GM12878 (cell line): ENCODE measurements at regions not wholly inside any gene's neighbourhood (a gene's known extent, or its start where the extent isn't known, plus 50 kb on each side); places are given as distances from the start of the nearest gene placed in this dataset.
A peak's percentile ranks its signal among the peaks of the same experiment; 100 is the strongest.

ENCODE experiments used
- ATAC-seq: fragments of 200-7000 bp; cut with Tn5 transposase; 3 replicates; pipeline ENCODE4 v1.9.1; 2020; ENCODE audit warnings: mild to moderate bottlenecking, moderate library complexity
- BruUV-seq: library from RNA; stranded (reverse); fragments of 400-500 nt; replicated peaks from 2 replicates; lab custom pipeline; 2021; lab: Mats Ljungman, UMichigan
- CTCF ChIA-PET: fragments of 300-600 bp; sonication (Branson Sonifier 250); formaldehyde crosslinking; extraction: SDS; loops from one replicate; lab custom pipeline; 2021; ENCODE audit warnings: inconsistent platforms; lab: Yijun Ruan, JAX
- POLR2A ChIA-PET: fragments of 350-600 bp; formaldehyde crosslinking; extraction: SDS; loops from one replicate; lab custom pipeline; 2021; ENCODE audit warnings: inconsistent platforms; lab: Charles Lee
- RAD21 ChIA-PET: fragments of 300-600 bp; sonication (Branson Sonifier 250); formaldehyde crosslinking; loops from one replicate; lab custom pipeline; 2023; ENCODE audit warnings: antibody characterized with exemption; ENCODE audit not compliant: unreplicated experiment; lab: Charles Lee
- SMC1A ChIA-PET: fragments of 300-600 bp; sonication (Branson Sonifier 250); formaldehyde crosslinking; loops from one replicate; lab custom pipeline; 2023; ENCODE audit not compliant: unreplicated experiment, uncharacterized antibody; lab: Charles Lee
- DNase-seq: peaks from one replicate; pipeline ENCODE4 v3.0.0-alpha.2; 2011; ENCODE audit warnings: low read depth, low spot score
- FAIRE-seq: peaks from 3 replicates; lab custom pipeline; 2011; peaks lifted over from hg19 to GRCh38; lab: Jason Lieb, UNC
- H2AFZ ChIP-seq: 2 replicates; pipeline ENCODE4 v1.6.0; 2011; ENCODE audit warnings: low read depth, low read length, control low read depth; ENCODE audit not compliant: control insufficient read depth
- H3K27ac ChIP-seq: 2 replicates; pipeline ENCODE4 v1.5.1; 2011; ENCODE audit warnings: control low read depth; ENCODE audit not compliant: control insufficient read depth, insufficient read depth
- H3K27me3 ChIP-seq, 2 experiments: replicated peaks in 1 of 2; 2 replicates each; pipeline versions ENCODE4 v1.6.0 to v1.6.1; 2011; ENCODE audit warnings: low read length in 1 of 2; ENCODE audit not compliant: control insufficient read depth in 2 of 2, insufficient read depth in 2 of 2
- H3K36me3 ChIP-seq, 2 experiments: 2 replicates each; pipeline ENCODE4 v1.5.1; 2011; ENCODE audit warnings: low read length in 1 of 2; ENCODE audit not compliant: control insufficient read depth in 2 of 2, insufficient read depth in 2 of 2
- H3K4me1 ChIP-seq: 2 replicates; pipeline ENCODE4 v1.6.1; 2011; ENCODE audit warnings: mild to moderate bottlenecking, low read length, moderate library complexity, mixed read lengths; ENCODE audit not compliant: control insufficient read depth, insufficient read depth
- H3K4me2 ChIP-seq: 2 replicates; pipeline ENCODE4 v1.6.0; 2011; ENCODE audit warnings: control low read depth; ENCODE audit not compliant: control insufficient read depth, insufficient read depth
- H3K4me3 ChIP-seq: fragments of 200-600 bp; sonication (generic); 2 replicates; pipeline ENCODE4 v1.5.1; 2016
- H3K79me2 ChIP-seq: 2 replicates; pipeline ENCODE4 v1.6.0; 2011; ENCODE audit warnings: low read length; ENCODE audit not compliant: control insufficient read depth, insufficient read depth
- H3K9ac ChIP-seq: 2 replicates; pipeline ENCODE4 v1.8.0; 2011; ENCODE audit warnings: low read length, control low read depth, mixed read lengths; ENCODE audit not compliant: control insufficient read depth, insufficient read depth
- H3K9me3 ChIP-seq: replicated peaks from 3 replicates; pipeline ENCODE4 v1.5.1; 2011; ENCODE audit warnings: mild to moderate bottlenecking, low read length; ENCODE audit not compliant: control insufficient read depth, insufficient read depth
- H4K20me1 ChIP-seq: 2 replicates; pipeline ENCODE4 v1.6.0; 2011; ENCODE audit not compliant: control insufficient read depth, insufficient read depth
- BHLHE40 ChIP-seq, 2 experiments: fragments of 450-650 bp in 1 of 2; IDR thresholded peaks; 2 replicates each; pipeline ENCODE4 v1.6.1; 2011 to 2017; ENCODE audit warnings: low read depth in 2 of 2, borderline replicate concordance in 1 of 2, improper control_type of control experiment in 1 of 2, low read length in 1 of 2, mild to moderate bottlenecking in 1 of 2
- IKZF1 ChIP-seq: fragments of 450-650 bp; conservative IDR thresholded peaks from 2 replicates; pipeline ENCODE4 v1.6.1; 2017; ENCODE audit warnings: antibody characterized with exemption, mild to moderate bottlenecking
- NBN ChIP-seq: fragments of 450-650 bp; IDR thresholded peaks from 2 replicates; pipeline ENCODE4 v1.6.1; 2016
- RAD21 ChIP-seq: IDR thresholded peaks from 2 replicates; pipeline ENCODE4 v1.6.1; 2011; ENCODE audit warnings: mild to moderate bottlenecking, low read depth, low read length, moderate library complexity; ENCODE audit not compliant: insufficient read depth
- SREBF2 ChIP-seq: IDR thresholded peaks from 2 replicates; pipeline ENCODE4 v1.6.1; 2012; ENCODE audit warnings: mild to moderate bottlenecking, low read length
- ZZZ3 ChIP-seq: IDR thresholded peaks from 2 replicates; pipeline ENCODE4 v1.6.1; 2011; ENCODE audit warnings: low read depth; ENCODE audit not compliant: control insufficient read depth, insufficient read length
- WGBS: methylation state at CpG from one replicate; pipeline ENCODE4 v1.1.6; 2016; ENCODE audit warnings: low lambda C conversion rate; ENCODE audit not compliant: insufficient replicate concordance, insufficient coverage; ENCODE audit errors: missing lambda C conversion rate; 5-methylcytosine and 5-hydroxymethylcytosine counted together
- in situ Hi-C: fragments of 300-500 bp; cut with MboI; formaldehyde crosslinking; loops from 9 replicates; pipeline ENCODE4 v1.14.3; 2018; ENCODE audit warnings: mixed read lengths
- intact Hi-C: fragments of 100-400 bp; cut with micrococcal nuclease; formaldehyde crosslinking; loops from one replicate; pipeline ENCODE4 v1.14.2; 2022; ENCODE audit not compliant: unreplicated experiment
- TF ChIP-seq, protein P1 (sequence below): fragments of 450-650 bp; IDR thresholded peaks from 2 replicates; pipeline ENCODE4 v1.6.1; 2014; ENCODE audit warnings: mild to moderate bottlenecking

DNA sequence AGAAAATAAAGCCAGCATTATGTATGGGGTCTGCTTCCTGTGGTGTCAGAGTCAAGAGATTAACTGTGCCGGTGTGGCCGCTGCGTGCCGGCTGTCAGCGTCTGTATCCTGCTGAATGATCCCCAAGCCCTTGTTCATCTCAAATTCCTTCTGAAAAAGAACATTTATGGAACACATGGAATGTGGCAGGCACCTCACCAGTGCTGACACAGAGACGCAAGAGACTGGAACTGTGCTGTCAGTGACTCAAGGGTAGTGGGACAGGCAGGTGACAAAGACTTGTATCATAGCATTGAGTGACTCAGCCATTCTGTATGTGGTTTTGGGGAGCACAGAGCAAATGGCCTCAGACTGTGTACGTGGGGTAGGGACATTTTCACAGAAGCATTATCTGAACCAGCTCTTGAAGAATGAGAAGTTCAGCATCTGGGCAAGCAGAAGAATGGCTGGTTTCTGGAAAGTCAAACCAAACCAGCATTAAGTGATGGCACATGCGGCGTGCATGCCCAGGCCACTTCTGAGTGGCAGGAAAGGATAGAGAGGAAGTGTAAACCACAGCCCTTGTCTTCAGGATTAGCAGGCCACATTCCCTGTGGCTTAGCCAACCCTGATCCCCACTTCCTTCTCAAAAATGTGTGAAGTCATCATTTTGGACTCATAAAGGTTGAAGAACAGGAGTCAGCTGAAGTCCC lies 54.0 kb upstream of the IRS2 start (continued):
- TF ChIP-seq, protein P1, sequence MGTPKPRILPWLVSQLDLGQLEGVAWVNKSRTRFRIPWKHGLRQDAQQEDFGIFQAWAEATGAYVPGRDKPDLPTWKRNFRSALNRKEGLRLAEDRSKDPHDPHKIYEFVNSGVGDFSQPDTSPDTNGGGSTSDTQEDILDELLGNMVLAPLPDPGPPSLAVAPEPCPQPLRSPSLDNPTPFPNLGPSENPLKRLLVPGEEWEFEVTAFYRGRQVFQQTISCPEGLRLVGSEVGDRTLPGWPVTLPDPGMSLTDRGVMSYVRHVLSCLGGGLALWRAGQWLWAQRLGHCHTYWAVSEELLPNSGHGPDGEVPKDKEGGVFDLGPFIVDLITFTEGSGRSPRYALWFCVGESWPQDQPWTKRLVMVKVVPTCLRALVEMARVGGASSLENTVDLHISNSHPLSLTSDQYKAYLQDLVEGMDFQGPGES, result no peak

DNA sequence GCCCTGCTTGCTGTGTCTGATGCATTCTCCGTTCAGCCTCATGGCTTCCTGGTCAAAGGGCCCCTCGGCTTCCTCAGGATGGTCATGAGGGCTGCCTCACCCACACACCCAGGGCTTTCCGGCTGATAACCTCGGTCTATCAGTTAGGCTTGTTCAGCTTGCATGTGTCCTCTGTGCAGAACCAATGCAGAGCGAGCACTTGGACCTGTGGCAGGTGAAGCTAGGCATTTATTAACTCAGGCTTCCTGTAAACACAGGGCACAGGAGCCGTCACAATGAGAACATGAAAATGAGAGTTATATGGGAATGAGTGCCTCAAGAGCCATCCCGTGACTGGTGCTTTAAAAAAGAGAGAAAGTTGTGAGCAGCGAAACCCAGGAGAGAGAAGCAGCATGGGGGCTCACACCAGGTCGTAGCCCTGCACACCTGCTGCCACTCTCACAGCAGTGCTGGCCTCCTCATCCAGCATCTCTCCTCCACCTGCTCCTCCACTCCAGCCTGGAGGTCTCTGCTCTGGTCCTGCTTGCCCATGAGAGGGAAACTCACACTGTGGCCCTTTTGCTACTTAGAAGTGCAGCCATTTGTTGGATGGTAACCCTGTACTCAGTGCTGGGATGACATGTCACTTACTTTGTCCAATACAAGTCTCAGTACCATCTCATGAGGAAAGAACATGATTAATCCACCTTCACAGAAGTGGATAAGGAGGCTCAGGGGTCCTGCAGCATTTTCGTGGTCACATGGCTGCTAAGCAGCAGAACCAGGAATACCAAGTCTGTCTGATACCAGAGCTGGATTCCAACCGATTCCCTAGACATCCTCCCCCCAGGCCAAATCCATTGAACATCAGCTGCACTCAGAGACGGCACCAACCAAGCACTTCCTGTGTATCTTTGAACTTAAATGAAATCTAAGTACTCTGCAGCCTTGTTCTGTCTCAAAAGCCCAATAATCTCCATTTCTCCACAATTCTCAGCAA lies 50.5 kb upstream of the IRS2 start:
- DNase-seq (peak; percentile 38), FAIRE-seq (no peak), ATAC-seq (peak; percentile 92)
- Histone ChIP-seq H3K9ac (no peak overlapping the region), H3K79me2 (no peaks in the 10 kb centered on the region), H3K9me3 (no peaks in the 10 kb centered on the region), H3K27me3 (no peaks in the 10 kb centered on the region), H3K4me2 (no peak overlapping the region), H3K4me1 (no peaks in the 10 kb centered on the region), H3K27ac (no peak overlapping the region), H3K36me3 (no peaks in the 10 kb centered on the region), H3K4me3 (no peak overlapping the region), H2AFZ (no peak overlapping the region), H4K20me1 (no peaks in the 10 kb centered on the region)
- CTCF ChIA-PET, result no interaction called here
- RAD21 ChIA-PET, result interaction anchor here (0.7 kb wide), 1 partner anchor 674 kb away, joined by 4 read pairs; no protein-coding TSS in a partner anchor
- POLR2A ChIA-PET, result no interaction called here
- WGBS, result 10% methylated on average over 12 of the region's 12 CpGs
- in situ Hi-C loops (no loop called here), intact Hi-C loops (no loop called here)
- no TSS peak for BruUV-seq
- SMC1A ChIA-PET, result no interaction called here
- TF ChIP-seq RAD21, result no peak
- no peak for TF ChIP-seq NBN
- TF ChIP-seq IKZF1, result peak; percentile 28; the same call in 1 of the 2 replicates
- TF ChIP-seq SREBF2, result no peak
- TF ChIP-seq BHLHE40 (IDR thresholded peaks at IDR 0.05; ENCODE audit: borderline replicate concordance in 1 of 2, low read depth in 2 of 2, low read length in 1 of 2), result peak in 1 of 2 experiments; percentile 49; a peak in 1 of 4 replicates
- no peak for TF ChIP-seq ZZZ3
